GM12875 (cell line): ENCODE measurements at regions not wholly inside any gene's neighbourhood (a gene's known extent, or its start where the extent isn't known, plus 50 kb on each side); places are given as distances from the start of the nearest gene placed in this dataset.

Experiments
- H3K4me3 ChIP-seq: one replicate; pipeline ENCODE4 v1.5.1; 2011; ENCODE audit warnings: low read depth, low read length, control low read depth
- CTCF ChIP-seq: IDR thresholded peaks from 2 replicates; pipeline ENCODE4 v1.5.1; 2011; ENCODE audit warnings: low read depth, mild to moderate bottlenecking, control low read depth, inconsistent platforms, low read length, moderate library complexity, borderline replicate concordance; ENCODE audit not compliant: insufficient read depth

- no peak for TF ChIP-seq CTCF
- no peak overlapping the region for H3K4me3 ChIP-seq
These were observed 262.1 kb downstream of the IL20RB start for GRCh38 chr3:137219801-137220445.

GRCh38 chr3:137222736-137223225 lies 265.0 kb downstream of the IL20RB start:
- no peak for TF ChIP-seq CTCF
- H3K4me3 ChIP-seq = no peak overlapping the region

GRCh38 chr3:137224464-137224863 lies 266.7 kb downstream of the IL20RB start:
- no peak for TF ChIP-seq CTCF
- H3K4me3 ChIP-seq = no peak overlapping the region

GRCh38 chr3:137242836-137243400 lies 285.1 kb downstream of the IL20RB start:
- no peak for TF ChIP-seq CTCF
- no peak overlapping the region for H3K4me3 ChIP-seq

GRCh38 chr3:137246491-137246890 lies 288.7 kb downstream of the IL20RB start:
- no peak for TF ChIP-seq CTCF
- H3K4me3 ChIP-seq = no peak overlapping the region

- H3K4me3 ChIP-seq = no peak overlapping the region
- TF ChIP-seq CTCF = no peak
These were observed 291.6 kb downstream of the IL20RB start for GRCh38 chr3:137249311-137249940.

- no peak overlapping the region for H3K4me3 ChIP-seq
- no peak for TF ChIP-seq CTCF
These were observed 301.3 kb downstream of the IL20RB start for GRCh38 chr3:137259089-137259488.
